Gastroesophageal sphincter (tissue), 3 donors: ENCODE measurements at regions not wholly inside any gene's neighbourhood (a gene's known extent, or its start where the extent isn't known, plus 50 kb on each side); places are given as distances from the start of the nearest gene placed in this dataset.

Experiments used
- POLR2A ChIP-seq, 2 donors: fragments of 450-650 bp; IDR thresholded peaks; one replicate each; pipeline ENCODE4 v1.6.1; 2017; ENCODE audit warnings: antibody characterized with exemption in 2 of 2, mild to moderate bottlenecking in 2 of 2, moderate library complexity in 1 of 2
- TF ChIP-seq, protein P1 (sequence below), 4 experiments: fragments of 200-600 bp in 2 of 4; fragments of 450-650 bp in 2 of 4; sonication (generic) in 1 of 4; IDR thresholded peaks; one replicate each; pipeline ENCODE4 v1.5.1; 2017 to 2019; ENCODE audit warnings: antibody characterized with exemption in 4 of 4, mild to moderate bottlenecking in 2 of 4, moderate library complexity in 2 of 4

GRCh38 chr14:85224241-85224640 is 305.7 kb upstream of the FLRT2 start:
- TF ChIP-seq, protein P1, sequence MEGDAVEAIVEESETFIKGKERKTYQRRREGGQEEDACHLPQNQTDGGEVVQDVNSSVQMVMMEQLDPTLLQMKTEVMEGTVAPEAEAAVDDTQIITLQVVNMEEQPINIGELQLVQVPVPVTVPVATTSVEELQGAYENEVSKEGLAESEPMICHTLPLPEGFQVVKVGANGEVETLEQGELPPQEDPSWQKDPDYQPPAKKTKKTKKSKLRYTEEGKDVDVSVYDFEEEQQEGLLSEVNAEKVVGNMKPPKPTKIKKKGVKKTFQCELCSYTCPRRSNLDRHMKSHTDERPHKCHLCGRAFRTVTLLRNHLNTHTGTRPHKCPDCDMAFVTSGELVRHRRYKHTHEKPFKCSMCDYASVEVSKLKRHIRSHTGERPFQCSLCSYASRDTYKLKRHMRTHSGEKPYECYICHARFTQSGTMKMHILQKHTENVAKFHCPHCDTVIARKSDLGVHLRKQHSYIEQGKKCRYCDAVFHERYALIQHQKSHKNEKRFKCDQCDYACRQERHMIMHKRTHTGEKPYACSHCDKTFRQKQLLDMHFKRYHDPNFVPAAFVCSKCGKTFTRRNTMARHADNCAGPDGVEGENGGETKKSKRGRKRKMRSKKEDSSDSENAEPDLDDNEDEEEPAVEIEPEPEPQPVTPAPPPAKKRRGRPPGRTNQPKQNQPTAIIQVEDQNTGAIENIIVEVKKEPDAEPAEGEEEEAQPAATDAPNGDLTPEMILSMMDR (IDR thresholded peaks at IDR 0.05) = no peak
- TF ChIP-seq POLR2A (IDR thresholded peaks at IDR 0.05) = no peak
